OCI-LY1 (cell line): ENCODE measurements at regions not wholly inside any gene's neighbourhood (a gene's known extent, or its start where the extent isn't known, plus 50 kb on each side); places are given as distances from the start of the nearest gene placed in this dataset.

Experiments used
- H2AFZ ChIP-seq: fragments of 200-600 bp; sonication (generic), shearing (Covaris generic); 2 replicates; pipeline ENCODE4 v1.6.0; 2014; ENCODE audit warnings: antibody characterized with exemption, mild to moderate bottlenecking, low read length
- H3F3A ChIP-seq: fragments of 200-600 bp; sonication (generic), shearing (Covaris generic); 2 replicates; pipeline ENCODE4 v1.6.0; 2014; ENCODE audit warnings: mild to moderate bottlenecking, antibody characterized with exemption, low read length, moderate library complexity; ENCODE audit not compliant: insufficient read depth
- H3K27ac ChIP-seq: fragments of 200-600 bp; sonication (generic); 2 replicates; pipeline ENCODE4 v1.5.1; 2014; ENCODE audit warnings: low read length, mixed run types, mild to moderate bottlenecking, low read depth; ENCODE audit not compliant: poor library complexity, severe bottlenecking
- H3K27me3 ChIP-seq: fragments of 200-600 bp; sonication (generic); 2 replicates; pipeline ENCODE4 v1.6.0; 2014; ENCODE audit warnings: antibody characterized with exemption, mild to moderate bottlenecking, low read length, moderate library complexity; ENCODE audit not compliant: insufficient read depth
- H3K36me3 ChIP-seq: fragments of 200-600 bp; sonication (generic); 2 replicates; pipeline ENCODE4 v1.6.1; 2014; ENCODE audit warnings: mild to moderate bottlenecking, antibody characterized with exemption, low read length, moderate library complexity, mixed read lengths; ENCODE audit not compliant: insufficient read depth
- H3K4me1 ChIP-seq: fragments of 200-600 bp; sonication (generic); 2 replicates; pipeline ENCODE4 v1.5.1; 2014; ENCODE audit warnings: mild to moderate bottlenecking, low read length, moderate library complexity; ENCODE audit not compliant: insufficient read depth, severe bottlenecking
- H3K4me2 ChIP-seq: fragments of 200-600 bp; sonication (generic), shearing (Covaris generic); 2 replicates; pipeline ENCODE4 v1.6.1; 2014; ENCODE audit warnings: low read length
- H3K4me3 ChIP-seq: fragments of 200-600 bp; sonication (generic); 2 replicates; pipeline ENCODE4 v1.5.1; 2014; ENCODE audit warnings: low read length, low read depth, mild to moderate bottlenecking, mixed read lengths; ENCODE audit not compliant: poor library complexity, severe bottlenecking
- H3K79me2 ChIP-seq: fragments of 200-600 bp; shearing (Covaris generic); 2 replicates; pipeline ENCODE4 v1.6.1; 2016; ENCODE audit warnings: mixed run types, low read length, mixed read lengths; ENCODE audit not compliant: insufficient read depth
- H3K9ac ChIP-seq: fragments of 200-600 bp; sonication (generic), shearing (Covaris generic); 2 replicates; pipeline ENCODE4 v1.6.1; 2014; ENCODE audit warnings: mild to moderate bottlenecking, low read length, mixed read lengths
- H3K9me2 ChIP-seq: fragments of 200-600 bp; sonication (generic), shearing (Covaris generic); 2 replicates; pipeline ENCODE4 v1.6.1; 2014; ENCODE audit warnings: low read depth, mild to moderate bottlenecking, low read length, mixed read lengths
- H3K9me3 ChIP-seq: fragments of 200-600 bp; shearing (Covaris generic); 2 replicates; pipeline ENCODE4 v1.6.1; 2014; ENCODE audit warnings: low read length, mixed read lengths
- H4K20me1 ChIP-seq: fragments of 200-600 bp; sonication (generic), shearing (Covaris generic); 2 replicates; pipeline ENCODE4 v1.6.0; 2016; ENCODE audit warnings: mild to moderate bottlenecking, low read length; ENCODE audit not compliant: insufficient read depth
- EZH2 ChIP-seq: fragments of 200-600 bp; sonication (generic), shearing (Covaris generic); IDR thresholded peaks from 2 replicates; pipeline ENCODE4 v1.8.0; 2017; ENCODE audit warnings: borderline replicate concordance, mixed run types, mild to moderate bottlenecking, antibody characterized with exemption, low read length, moderate library complexity, mixed read lengths
- TF ChIP-seq, protein P1 (sequence below): fragments of 200-600 bp; sonication (generic), shearing (Covaris generic); IDR thresholded peaks from 2 replicates; pipeline ENCODE4 v1.5.1; 2017; ENCODE audit warnings: mild to moderate bottlenecking, antibody characterized with exemption, low read length, moderate library complexity, mixed read lengths

DNA sequence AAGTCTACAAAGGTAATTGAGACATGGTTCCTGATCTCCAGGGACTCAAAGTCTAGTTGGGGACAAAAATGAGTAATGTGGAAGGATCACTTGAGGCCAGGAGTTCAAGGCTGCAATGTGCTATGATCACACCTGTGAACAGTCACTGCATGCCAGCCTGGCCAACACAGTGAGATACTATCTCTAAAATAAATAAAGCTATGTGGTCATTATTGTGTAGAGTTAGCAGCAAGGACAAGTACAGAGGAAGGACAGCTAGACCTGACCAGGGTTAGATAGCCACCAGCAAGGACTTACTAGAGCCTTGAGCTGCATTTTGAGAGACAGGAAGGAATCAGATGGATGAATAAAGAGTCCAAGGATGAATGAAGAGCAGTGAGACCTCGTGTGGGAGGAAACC, 166.5 kb downstream of the MINAR1 start:
- H4K20me1 ChIP-seq: no peaks in the 10 kb centered on the region
- no peak overlapping the region for H3K4me2 ChIP-seq
- no peak overlapping the region for H2AFZ ChIP-seq
- H3K9me3 ChIP-seq: no peaks in the 10 kb centered on the region
- H3K36me3 ChIP-seq: no peaks in the 10 kb centered on the region
- H3K27me3 ChIP-seq: peaks cover 4% of the 10 kb centered on the region; the same call in 1 of the 2 replicates
- H3F3A ChIP-seq: no peaks in the 10 kb centered on the region
- no peaks in the 10 kb centered on the region for H3K4me1 ChIP-seq
- H3K4me3 ChIP-seq: no peak overlapping the region
- H3K27ac ChIP-seq: no peak overlapping the region
- TF ChIP-seq, protein P1, sequence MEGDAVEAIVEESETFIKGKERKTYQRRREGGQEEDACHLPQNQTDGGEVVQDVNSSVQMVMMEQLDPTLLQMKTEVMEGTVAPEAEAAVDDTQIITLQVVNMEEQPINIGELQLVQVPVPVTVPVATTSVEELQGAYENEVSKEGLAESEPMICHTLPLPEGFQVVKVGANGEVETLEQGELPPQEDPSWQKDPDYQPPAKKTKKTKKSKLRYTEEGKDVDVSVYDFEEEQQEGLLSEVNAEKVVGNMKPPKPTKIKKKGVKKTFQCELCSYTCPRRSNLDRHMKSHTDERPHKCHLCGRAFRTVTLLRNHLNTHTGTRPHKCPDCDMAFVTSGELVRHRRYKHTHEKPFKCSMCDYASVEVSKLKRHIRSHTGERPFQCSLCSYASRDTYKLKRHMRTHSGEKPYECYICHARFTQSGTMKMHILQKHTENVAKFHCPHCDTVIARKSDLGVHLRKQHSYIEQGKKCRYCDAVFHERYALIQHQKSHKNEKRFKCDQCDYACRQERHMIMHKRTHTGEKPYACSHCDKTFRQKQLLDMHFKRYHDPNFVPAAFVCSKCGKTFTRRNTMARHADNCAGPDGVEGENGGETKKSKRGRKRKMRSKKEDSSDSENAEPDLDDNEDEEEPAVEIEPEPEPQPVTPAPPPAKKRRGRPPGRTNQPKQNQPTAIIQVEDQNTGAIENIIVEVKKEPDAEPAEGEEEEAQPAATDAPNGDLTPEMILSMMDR: no peak
- no peaks in the 10 kb centered on the region for H3K9me2 ChIP-seq
- no peak overlapping the region for H3K9ac ChIP-seq
- H3K79me2 ChIP-seq: no peaks in the 10 kb centered on the region

DNA sequence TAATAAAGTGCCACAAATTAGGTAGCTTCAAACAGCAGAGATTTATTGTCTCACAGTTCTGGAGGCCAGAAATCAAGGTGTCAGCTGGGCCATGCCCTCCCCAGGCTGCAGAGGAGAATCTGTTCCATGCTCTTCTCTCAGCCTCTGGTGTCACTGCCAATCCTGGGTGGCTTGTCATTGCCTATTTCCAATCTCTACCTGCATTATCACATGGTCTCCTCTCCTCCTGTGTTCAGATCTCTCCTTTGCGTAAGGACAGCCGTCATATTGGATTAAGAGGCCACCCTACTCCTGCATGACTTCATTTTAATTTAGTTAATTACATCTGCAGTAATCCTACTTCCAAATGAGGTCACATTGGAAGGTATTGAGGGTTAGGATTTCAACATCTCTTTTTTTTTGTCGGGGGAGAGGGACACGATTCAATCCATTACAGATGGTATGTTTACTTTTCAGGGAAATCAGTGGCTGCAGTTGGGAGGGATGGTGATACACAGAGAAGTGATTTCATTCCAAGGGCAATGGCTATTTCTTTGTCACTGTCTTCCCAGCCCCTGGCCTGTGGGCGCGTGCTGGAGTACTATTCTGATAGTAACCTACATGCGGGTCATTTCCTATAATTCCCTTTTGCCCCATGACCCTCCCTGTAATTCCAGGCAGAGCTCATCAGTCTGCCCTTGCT, 169.4 kb downstream of the MINAR1 start:
- no peaks in the 10 kb centered on the region for H3K36me3 ChIP-seq
- TF ChIP-seq, protein P1: no peak
- no peak for TF ChIP-seq EZH2
- no peaks in the 10 kb centered on the region for H4K20me1 ChIP-seq
- H3K9me3 ChIP-seq: no peaks in the 10 kb centered on the region
- H2AFZ ChIP-seq: no peak overlapping the region
- H3K4me1 ChIP-seq: no peaks in the 10 kb centered on the region
- no peak overlapping the region for H3K4me3 ChIP-seq
- no peak overlapping the region for H3K27ac ChIP-seq
- no peaks in the 10 kb centered on the region for H3K27me3 ChIP-seq
- no peak overlapping the region for H3K4me2 ChIP-seq
- no peaks in the 10 kb centered on the region for H3K9me2 ChIP-seq
- H3K79me2 ChIP-seq: no peaks in the 10 kb centered on the region
- H3K9ac ChIP-seq: no peak overlapping the region
- H3F3A ChIP-seq: no peaks in the 10 kb centered on the region

DNA sequence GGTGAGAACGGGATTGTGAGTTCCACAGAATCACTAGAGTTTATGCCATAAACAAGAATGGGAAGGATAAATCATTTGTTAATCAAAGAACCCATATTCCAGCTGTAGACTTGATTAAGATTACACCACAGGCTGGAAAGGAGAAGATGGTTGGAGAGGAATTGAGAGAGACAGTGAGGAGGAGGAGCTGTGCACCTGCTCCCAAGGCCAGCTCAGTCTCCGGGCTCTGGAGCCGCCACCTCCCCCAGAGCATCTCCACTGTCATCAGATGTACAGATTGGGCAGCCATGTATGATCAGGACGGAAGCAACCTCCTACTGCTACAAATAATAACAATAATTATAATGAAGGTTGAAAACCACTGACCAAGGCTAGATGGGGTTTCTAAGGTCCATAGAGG, 170.0 kb downstream of the MINAR1 start:
- Histone ChIP-seq H2AFZ (no peak overlapping the region), H3K27ac (no peak overlapping the region), H3K4me3 (no peak overlapping the region), H3K9me2 (no peaks in the 10 kb centered on the region), H3K4me1 (no peaks in the 10 kb centered on the region), H3K4me2 (no peak overlapping the region), H4K20me1 (no peaks in the 10 kb centered on the region), H3K9ac (no peak overlapping the region), H3K9me3 (no peaks in the 10 kb centered on the region), H3F3A (no peaks in the 10 kb centered on the region), H3K27me3 (no peaks in the 10 kb centered on the region), H3K36me3 (no peaks in the 10 kb centered on the region), H3K79me2 (no peaks in the 10 kb centered on the region)
- no peak for TF ChIP-seq EZH2
- TF ChIP-seq, protein P1: no peak
